ENCODE measurements at regions not wholly inside any gene's neighbourhood (a gene's known extent, or its start where the extent isn't known, plus 50 kb on each side); places are given as distances from the start of the nearest gene placed in this dataset.
A peak's percentile ranks its signal among the peaks of the same experiment; 100 is the strongest.
"Not testable (repeated sequence)": the region's sequence is repeated elsewhere in the genome, so short reads cannot be mapped to it uniquely, and the experiment has no call there.

GRCh38 chr12:66823857-66824570, 145.1 kb upstream of the GRIP1 start:
- no peaks in the 10 kb centered on the region for H3K36me3 ChIP-seq (ENCODE audit: insufficient read depth, low read length)
- ATAC-seq (ENCODE audit: poor library complexity) = no peak
- no peaks in the 10 kb centered on the region for H3K27me3 ChIP-seq (ENCODE audit: control insufficient read depth in 1 of 2, insufficient read depth in 2 of 2, low read length in 2 of 2)
- H3K4me3 ChIP-seq (ENCODE audit: low read length) = no peak overlapping the region
- no peak overlapping the region for H3K27ac Mint-ChIP-seq
- H3K27me3 Mint-ChIP-seq = no peaks in the 10 kb centered on the region
- POLR2A ChIA-PET = no interaction called here
- intact Hi-C loops (cut with DNase I, micrococcal nuclease) = no loop called here
- no peaks in the 10 kb centered on the region for H3K9me3 ChIP-seq (ENCODE audit: control insufficient read depth in 1 of 2, insufficient read depth in 1 of 2, low read length in 2 of 2)
- H3K4me1 ChIP-seq (ENCODE audit: insufficient read depth, low read length) = peaks cover under 1% of the 10 kb centered on the region
- H3K27ac ChIP-seq (ENCODE audit: low read depth in 1 of 2, low read length in 2 of 2) = no peak overlapping the region
- H3K4me3 Mint-ChIP-seq = no peak overlapping the region
- CTCF ChIA-PET = no interaction called here
- TF ChIP-seq CTCF (IDR thresholded peaks at IDR 0.05) = no peak
- DNase-seq = no peak
- H3K9me3 Mint-ChIP-seq = no peaks in the 10 kb centered on the region
- H3K36me3 Mint-ChIP-seq (ENCODE audit: low read depth) = no peaks in the 10 kb centered on the region
- H3K4me1 Mint-ChIP-seq (ENCODE audit: low read depth) = peaks cover 7% of the 10 kb centered on the region

GRCh38 chr12:66825921-66826320, 147.0 kb upstream of the GRIP1 start:
- H3K27ac Mint-ChIP-seq; H3K4me3 Mint-ChIP-seq; H3K36me3 ChIP-seq (ENCODE audit: insufficient read depth, low read length); H3K27me3 Mint-ChIP-seq; H3K27ac ChIP-seq (ENCODE audit: low read depth in 1 of 2, low read length in 2 of 2); intact Hi-C loops (cut with DNase I, micrococcal nuclease); POLR2A ChIA-PET; H3K9me3 ChIP-seq (ENCODE audit: control insufficient read depth in 1 of 2, insufficient read depth in 1 of 2, low read length in 2 of 2); H3K27me3 ChIP-seq (ENCODE audit: control insufficient read depth in 1 of 2, insufficient read depth in 2 of 2, low read length in 2 of 2); H3K4me3 ChIP-seq (ENCODE audit: low read length); DNase-seq; H3K9me3 Mint-ChIP-seq; CTCF ChIA-PET; H3K36me3 Mint-ChIP-seq (ENCODE audit: low read depth); ATAC-seq (ENCODE audit: poor library complexity): not testable (repeated sequence)
- H3K4me1 ChIP-seq (ENCODE audit: insufficient read depth, low read length) = peaks cover 12% of the 10 kb centered on the region
- H3K4me1 Mint-ChIP-seq (ENCODE audit: low read depth) = peaks cover 26% of the 10 kb centered on the region

- Mint-ChIP-seq H3K4me1 (ENCODE audit: low read depth) (peaks cover 45% of the 10 kb centered on the region), H3K4me3 (peak overlapping the region; percentile 22), H3K36me3 (ENCODE audit: low read depth) (no peaks in the 10 kb centered on the region), H3K27me3 (no peaks in the 10 kb centered on the region), H3K9me3 (no peaks in the 10 kb centered on the region), H3K27ac (peak overlapping the region; percentile 83)
- CTCF ChIA-PET = no interaction called here
- no peak for TF ChIP-seq CTCF (IDR thresholded peaks at IDR 0.05)
- H3K4me3 ChIP-seq (ENCODE audit: low read length) = no peak overlapping the region
- no peaks in the 10 kb centered on the region for H3K27me3 ChIP-seq (ENCODE audit: control insufficient read depth in 1 of 2, insufficient read depth in 2 of 2, low read length in 2 of 2)
- peak overlapping the region in 1 of 2 donors; percentile 4 for H3K27ac ChIP-seq (ENCODE audit: low read depth in 1 of 2, low read length in 2 of 2)
- H3K36me3 ChIP-seq (ENCODE audit: insufficient read depth, low read length) = no peaks in the 10 kb centered on the region
- ATAC-seq (ENCODE audit: poor library complexity) (peak; percentile 73), DNase-seq (peak in 3 of 14 experiments; percentile 14 to 35 (median 20))
- POLR2A ChIA-PET = interaction anchor here (0.8 to 1.3 kb wide), 5 partner anchors 24 to 439 kb away, joined by 3 to 5 read pairs (median 3); partner anchors contain the start of gene CAND1
- no peaks in the 10 kb centered on the region for H3K9me3 ChIP-seq (ENCODE audit: control insufficient read depth in 1 of 2, insufficient read depth in 1 of 2, low read length in 2 of 2)
- intact Hi-C loops (cut with DNase I, micrococcal nuclease) = no loop called here
- peaks cover 12% of the 10 kb centered on the region for H3K4me1 ChIP-seq (ENCODE audit: insufficient read depth, low read length)
Observed at GRCh38 chr12:66829660-66830325, 150.9 kb upstream of the GRIP1 start.
